Mesenteric fat pad (tissue), 1 donor: ENCODE measurements at regions not wholly inside any gene's neighbourhood (a gene's known extent, or its start where the extent isn't known, plus 50 kb on each side); places are given as distances from the start of the nearest gene placed in this dataset.

ENCODE experiments used
- DNase-seq: peaks from one replicate; pipeline ENCODE4 v3.0.0-alpha.2; 2020; ENCODE audit warnings: low spot score
- donor health status: DM: yes; HTN: yes; CAD: no.

GRCh38 chr16:6099102-6099501 is 1001.5 kb upstream of the EEF2KMT start:
- DNase-seq = no peak

GRCh38 chr16:6096931-6097670 is 999.5 kb upstream of the EEF2KMT start:
- DNase-seq = no peak

GRCh38 chr16:6095414-6095813 is 997.8 kb upstream of the EEF2KMT start:
- no peak for DNase-seq

DNA sequence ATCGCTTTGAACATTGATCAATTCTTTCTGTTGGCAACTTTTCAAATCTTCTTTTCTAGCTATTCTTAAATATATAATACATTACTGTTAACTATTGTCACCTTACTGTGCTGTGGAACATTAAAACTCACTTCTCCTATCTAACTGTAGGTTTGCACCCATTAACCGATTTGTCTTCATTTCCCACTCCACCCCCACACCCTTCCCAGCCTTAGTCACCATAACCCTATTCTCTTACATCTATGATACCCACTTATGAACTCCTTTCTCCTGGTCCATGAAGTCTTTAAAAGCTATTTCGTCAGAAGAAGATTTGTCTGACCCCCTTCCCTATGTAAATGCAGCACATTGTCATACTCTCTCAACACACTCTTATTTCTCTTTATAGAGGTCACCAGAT is 993.4 kb upstream of the EEF2KMT start:
- DNase-seq = no peak

DNA sequence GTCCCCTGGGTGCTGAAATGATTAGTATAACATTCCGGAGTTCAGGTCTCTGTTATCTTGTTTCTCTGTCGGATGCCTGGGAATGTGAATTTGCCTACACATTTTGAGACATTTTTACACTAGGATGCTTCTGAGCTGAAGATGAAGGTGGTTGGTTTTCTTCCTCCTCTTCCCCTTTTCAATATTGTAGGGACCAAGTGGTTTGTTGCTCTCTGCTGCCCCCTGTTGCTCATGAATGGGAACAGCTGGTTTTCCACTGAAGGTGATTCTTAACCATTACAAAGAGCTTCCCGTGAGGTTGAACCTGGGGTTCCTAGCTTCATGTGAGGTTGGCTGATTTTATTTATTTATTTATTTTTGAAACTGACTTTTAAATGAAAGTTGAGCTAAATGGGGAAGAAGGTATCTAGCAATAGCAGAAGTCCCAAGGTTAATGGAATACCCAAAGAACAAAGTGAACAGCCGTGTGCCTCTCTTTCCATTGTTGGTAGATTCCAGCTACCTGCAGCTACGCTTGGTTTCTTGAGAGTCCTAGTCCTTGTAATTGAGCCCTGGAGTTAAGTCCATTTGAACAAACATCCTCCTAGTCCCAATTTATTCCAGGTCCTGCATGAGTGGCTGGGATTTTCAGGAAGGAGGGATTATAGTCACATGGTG is 983.9 kb upstream of the EEF2KMT start:
- DNase-seq = no peak

DNA sequence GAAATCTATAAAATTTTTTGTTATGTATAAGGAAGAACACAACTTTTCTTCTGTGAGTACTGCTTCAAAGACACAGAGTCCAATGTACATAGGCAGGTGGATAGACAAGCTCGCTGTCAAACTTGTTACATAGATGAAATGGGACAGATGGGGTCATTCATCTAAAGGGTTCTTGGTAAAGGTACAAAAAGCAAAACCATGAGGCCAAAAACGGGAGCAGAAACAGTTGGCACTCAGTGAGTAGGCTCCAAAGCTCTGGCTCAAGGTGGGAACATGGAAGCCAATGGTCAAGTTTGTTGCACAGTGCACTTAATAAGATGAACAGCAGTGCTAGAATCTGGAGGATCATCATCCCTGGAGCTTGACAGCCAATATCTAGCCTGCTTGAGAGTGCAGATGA is 979.0 kb upstream of the EEF2KMT start:
- no peak for DNase-seq

- DNase-seq = no peak
Measured at GRCh38 chr16:6068063-6068462, 970.5 kb upstream of the EEF2KMT start.

GRCh38 chr16:6066652-6067051 is 969.1 kb upstream of the EEF2KMT start:
- no peak for DNase-seq

DNA sequence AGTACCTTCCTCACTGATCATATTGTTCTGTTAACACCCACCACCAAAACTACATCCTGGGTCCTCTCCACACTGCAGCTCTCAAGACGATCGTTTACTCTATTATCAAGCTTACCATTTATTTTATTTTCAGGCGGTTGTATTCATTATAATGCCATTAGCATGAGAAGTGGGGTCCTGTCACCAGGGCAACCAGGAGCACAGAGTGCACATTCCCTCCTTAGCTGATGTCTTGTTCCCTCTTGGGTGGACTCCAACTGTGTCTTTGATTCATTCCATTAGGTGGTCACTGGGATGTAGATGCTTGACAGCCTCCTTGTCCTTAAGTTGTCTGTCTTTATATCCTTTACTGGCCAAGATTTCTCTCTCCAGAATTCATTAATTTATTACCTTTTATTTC is 965.9 kb upstream of the EEF2KMT start:
- no peak for DNase-seq

GRCh38 chr16:6059671-6060070 is 962.1 kb upstream of the EEF2KMT start:
- DNase-seq = no peak

DNA sequence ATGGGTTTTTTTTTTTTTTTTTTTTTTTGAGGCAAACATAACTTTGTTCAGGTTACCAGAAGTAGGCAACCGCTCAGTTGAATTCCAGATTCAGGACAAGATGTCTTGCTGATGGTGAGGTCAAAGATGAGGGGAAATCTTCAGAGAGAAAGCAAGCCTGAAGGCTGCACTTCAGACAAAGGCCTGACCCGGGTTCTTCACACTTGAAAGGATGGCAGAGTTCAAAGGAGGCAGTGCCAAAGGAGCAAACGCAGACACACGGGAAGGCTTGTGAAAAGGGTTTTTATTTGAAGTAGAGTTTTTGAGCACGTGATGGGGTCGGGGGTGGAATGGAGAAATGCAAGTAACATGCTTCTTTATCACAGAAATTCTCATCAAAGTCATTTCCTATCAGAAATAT is 960.2 kb upstream of the EEF2KMT start:
- DNase-seq = no peak

- no peak for DNase-seq
Measured at GRCh38 chr16:6048017-6048416, 950.4 kb upstream of the EEF2KMT start.

DNA sequence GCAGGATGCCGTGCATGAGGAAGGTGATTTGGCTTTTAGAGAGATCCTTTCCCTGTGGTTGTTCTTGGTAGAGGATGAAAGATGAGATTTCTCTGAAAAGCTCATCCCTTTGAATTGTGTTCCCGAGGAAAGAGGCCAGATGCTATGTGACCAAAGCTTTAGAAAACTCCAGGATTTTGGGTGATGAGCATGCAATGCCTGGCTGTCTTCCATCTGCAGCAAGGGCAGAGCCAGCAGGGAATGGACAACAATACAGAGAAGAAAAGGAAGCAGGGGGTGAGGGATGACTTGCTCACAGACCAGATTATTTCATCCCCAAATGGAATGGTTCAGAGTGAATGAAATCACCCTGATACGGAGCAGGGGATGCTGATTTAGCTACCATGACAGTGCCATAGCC is 949.7 kb upstream of the EEF2KMT start:
- no peak for DNase-seq

DNA sequence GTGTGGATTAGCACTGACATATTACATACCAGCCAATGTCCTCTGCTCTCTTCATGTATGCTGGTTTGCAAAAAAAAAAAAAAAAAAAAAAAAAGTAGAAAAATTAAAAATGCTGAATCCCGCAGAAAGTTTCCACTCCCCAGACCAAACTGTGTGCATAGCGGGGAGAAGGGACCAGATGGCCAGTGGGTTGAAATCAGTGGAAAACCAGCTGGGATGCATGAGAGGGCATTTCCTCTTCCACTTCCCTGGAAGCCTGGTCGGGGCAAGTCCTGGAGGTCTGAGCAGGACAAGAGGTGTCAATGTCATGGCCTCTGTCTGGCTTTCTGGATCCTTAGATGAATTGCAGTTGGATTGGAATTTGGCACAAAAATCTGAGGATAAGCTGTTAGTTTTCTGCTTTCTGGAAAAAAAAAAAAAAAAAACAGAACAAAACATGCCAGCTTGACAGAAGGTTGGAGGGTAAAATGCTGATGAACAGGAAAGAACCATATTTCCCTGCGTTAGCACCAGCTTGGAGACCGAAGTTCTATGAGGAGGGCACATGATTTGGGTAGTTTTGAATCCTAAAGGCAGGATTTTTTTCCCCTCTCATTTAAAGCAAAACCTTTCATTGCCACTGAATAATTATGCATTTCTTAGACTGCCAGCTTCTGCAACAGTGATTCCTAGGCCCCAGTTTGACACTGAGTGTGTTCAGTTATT is 941.5 kb upstream of the EEF2KMT start:
- no peak for DNase-seq

- no peak for DNase-seq
Measured at GRCh38 chr16:6035161-6035560, 937.6 kb upstream of the EEF2KMT start.

DNA sequence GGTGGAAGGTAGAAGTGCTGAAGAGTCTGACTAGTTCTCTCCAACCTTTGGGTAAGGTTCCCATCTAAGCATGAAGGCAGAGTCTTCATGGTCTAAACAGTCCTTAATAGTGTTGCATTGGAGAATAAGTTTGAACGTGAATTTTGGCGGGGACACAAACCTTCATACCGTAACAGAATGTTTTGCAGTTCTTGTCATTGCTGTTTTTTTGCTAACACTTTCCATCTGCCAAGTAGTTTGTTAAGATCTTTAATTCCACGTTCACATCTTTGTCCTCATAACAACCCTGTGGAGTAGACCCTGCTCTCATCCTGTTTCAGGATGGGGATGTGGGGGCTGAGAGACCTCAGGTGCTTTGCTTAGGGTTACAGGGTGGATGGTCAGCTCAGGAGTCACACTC is 936.9 kb upstream of the EEF2KMT start:
- no peak for DNase-seq

DNA sequence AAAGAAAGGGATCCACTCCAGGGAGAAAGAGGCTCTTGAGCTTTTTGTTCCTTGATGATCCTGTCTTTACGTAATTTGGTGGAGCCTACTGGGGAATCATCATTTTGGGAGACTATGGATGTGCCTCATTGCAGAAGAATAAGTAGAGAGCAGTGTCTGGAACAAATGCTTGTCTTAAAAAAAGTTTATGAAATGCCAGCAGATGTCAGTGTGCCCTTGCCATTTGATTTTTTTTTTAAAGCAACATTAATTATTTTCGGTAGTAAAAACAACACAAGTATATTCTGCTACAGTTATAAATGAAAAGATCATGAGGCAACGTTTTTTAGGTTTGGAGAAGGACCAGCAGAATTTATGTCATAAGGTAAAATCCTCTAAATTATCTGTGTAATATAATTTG is 934.8 kb upstream of the EEF2KMT start:
- DNase-seq = no peak

DNA sequence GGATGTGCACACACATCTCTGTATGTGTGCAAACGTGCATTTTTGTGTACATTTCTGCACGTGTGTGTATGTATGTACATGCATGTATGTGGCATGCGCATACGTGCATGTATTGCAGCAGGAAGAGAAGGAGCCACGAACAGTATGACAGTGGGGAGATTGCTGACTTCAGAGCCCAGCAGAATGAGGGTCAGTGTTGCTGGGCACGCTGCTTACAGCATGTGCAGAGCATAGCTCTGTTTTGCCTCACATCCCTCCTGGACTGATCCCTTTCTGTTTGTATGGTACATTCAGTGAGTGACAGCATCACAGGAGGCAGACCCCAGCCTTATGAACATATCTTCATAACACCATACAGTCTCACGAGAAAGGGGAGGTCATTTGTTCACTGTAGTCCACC is 934.0 kb upstream of the EEF2KMT start:
- DNase-seq = no peak

DNA sequence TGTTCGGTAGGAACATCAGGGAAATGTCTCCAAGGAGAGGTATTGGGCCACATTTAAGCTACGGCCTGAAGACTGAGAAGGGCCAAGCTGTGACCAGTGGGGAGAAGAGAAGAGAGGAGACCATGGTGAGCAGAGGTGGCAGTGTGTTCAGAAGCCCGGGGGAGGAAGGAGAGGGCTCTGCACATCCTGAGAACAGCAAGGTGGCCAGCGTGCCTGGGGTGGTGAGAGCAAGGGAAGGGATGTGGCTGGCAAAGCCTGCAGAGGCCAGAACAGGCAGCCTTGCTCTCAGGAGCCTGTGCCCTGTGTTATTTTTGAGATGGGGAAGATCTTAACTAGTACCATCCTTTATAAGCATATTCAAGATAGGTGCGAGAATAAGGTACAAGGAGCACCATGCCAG is 933.5 kb upstream of the EEF2KMT start:
- DNase-seq = no peak

DNA sequence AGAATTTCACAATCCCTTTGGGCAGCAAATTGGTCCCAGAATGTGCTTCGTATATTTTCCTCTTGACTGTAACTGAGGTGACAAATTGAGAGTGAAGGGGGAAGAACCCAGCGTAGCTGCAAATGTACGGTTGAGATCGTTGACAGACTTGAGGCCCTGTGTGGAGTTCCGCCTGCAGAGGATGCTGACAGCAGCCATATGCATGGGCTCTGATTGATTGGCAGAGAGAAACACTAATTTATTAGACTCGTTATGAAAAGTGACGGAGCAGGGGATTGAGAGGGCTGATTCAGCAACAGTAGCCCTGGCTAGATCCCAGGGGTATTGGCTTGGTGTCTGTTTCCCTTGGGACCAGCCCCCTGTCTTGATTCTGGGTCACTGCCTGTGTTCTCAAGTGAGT is 930.1 kb upstream of the EEF2KMT start:
- DNase-seq = no peak

DNA sequence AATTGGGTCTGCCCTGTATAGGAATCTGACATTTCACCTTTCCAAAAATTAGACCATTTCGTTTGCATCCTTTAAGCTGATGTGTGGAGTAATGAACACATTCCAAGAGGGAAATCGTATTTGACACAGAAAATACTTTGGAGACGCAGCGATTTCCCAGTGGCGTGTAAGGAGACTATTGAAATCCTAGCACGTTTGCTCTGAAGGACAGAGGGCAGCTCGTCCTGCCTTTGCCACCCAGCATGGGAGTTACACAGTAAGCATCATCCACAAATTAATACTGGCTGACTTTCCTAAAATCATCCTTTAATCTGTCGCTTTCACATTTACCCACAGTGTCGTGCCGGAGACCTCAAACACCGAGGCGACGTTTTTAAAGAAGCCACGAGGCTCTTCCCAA is 925.9 kb upstream of the EEF2KMT start:
- DNase-seq = no peak

- DNase-seq = no peak
Measured at GRCh38 chr16:6021276-6021943, 923.8 kb upstream of the EEF2KMT start.
